Activated CD4-positive, alpha-beta T cell treated with anti-CD3 and anti-CD28 coated beads, Interleukin-2, Interleukin-6, amounts not matched to agents 100 ng/mL and 50 ng/mL, durations not matched to agents 16 hours and 8 hours (primary cell): ENCODE measurements at regions not wholly inside any gene's neighbourhood (a gene's known extent, or its start where the extent isn't known, plus 50 kb on each side); places are given as distances from the start of the nearest gene placed in this dataset.
A peak's percentile ranks its signal among the peaks of the same experiment; 100 is the strongest.
"Not testable (repeated sequence)": the region's sequence is repeated elsewhere in the genome, so short reads cannot be mapped to it uniquely, and the experiment has no call there.

Experiments used
- DNase-seq: peaks from one replicate; pipeline ENCODE4 v3.0.0-alpha.2; 2020

- no peak for DNase-seq
Measured at GRCh38 chr10:94091649-94092048, 97.9 kb downstream of the PLCE1 start.

GRCh38 chr10:94092848-94093247 lies 99.1 kb downstream of the PLCE1 start:
- DNase-seq, result no peak

- DNase-seq, result no peak
Measured at GRCh38 chr10:94093286-94093905, 99.7 kb downstream of the PLCE1 start.

GRCh38 chr10:94094540-94094939 lies 100.8 kb downstream of the PLCE1 start:
- DNase-seq, result no peak

GRCh38 chr10:94097656-94098055 lies 103.9 kb downstream of the PLCE1 start:
- DNase-seq, result no peak

- no peak for DNase-seq
Measured at GRCh38 chr10:94098896-94099295, 105.2 kb downstream of the PLCE1 start.

- no peak for DNase-seq
Measured at GRCh38 chr10:94101894-94102293, 108.2 kb downstream of the PLCE1 start.

- DNase-seq, result no peak
Measured at GRCh38 chr10:94102436-94102835, 108.7 kb downstream of the PLCE1 start.

- DNase-seq, result no peak
Measured at GRCh38 chr10:94103192-94103591, 109.5 kb downstream of the PLCE1 start.

GRCh38 chr10:94103801-94104221 lies 110.1 kb downstream of the PLCE1 start:
- DNase-seq, result no peak

GRCh38 chr10:94104316-94105000 lies 110.7 kb downstream of the PLCE1 start:
- no peak for DNase-seq

- no peak for DNase-seq
Measured at GRCh38 chr10:94105226-94105625, 111.5 kb downstream of the PLCE1 start.

- no peak for DNase-seq
Measured at GRCh38 chr10:94107191-94107590, 113.5 kb downstream of the PLCE1 start.

GRCh38 chr10:94108200-94108599 lies 114.5 kb downstream of the PLCE1 start:
- peak; percentile 13 for DNase-seq

- no peak for DNase-seq
Measured at GRCh38 chr10:94111367-94111766, 117.6 kb downstream of the PLCE1 start.

GRCh38 chr10:94112321-94112720 lies 118.6 kb downstream of the PLCE1 start:
- DNase-seq, result no peak

- no peak for DNase-seq
Measured at GRCh38 chr10:94115725-94116124, 122.0 kb downstream of the PLCE1 start.

- DNase-seq, result no peak
Measured at GRCh38 chr10:94116848-94117247, 123.1 kb downstream of the PLCE1 start.

- DNase-seq, result no peak
Measured at GRCh38 chr10:94122211-94122610, 128.5 kb downstream of the PLCE1 start.

GRCh38 chr10:94123258-94123995 lies 129.7 kb downstream of the PLCE1 start:
- DNase-seq, result no peak

GRCh38 chr10:94124147-94124546 lies 130.4 kb downstream of the PLCE1 start:
- not testable (repeated sequence) for DNase-seq

- not testable (repeated sequence) for DNase-seq
Measured at GRCh38 chr10:94125268-94125667, 131.5 kb downstream of the PLCE1 start.

- DNase-seq, result no peak
Measured at GRCh38 chr10:94125856-94126255, 132.1 kb downstream of the PLCE1 start.
